IMR-90 (cell line): ENCODE measurements at regions not wholly inside any gene's neighbourhood (a gene's known extent, or its start where the extent isn't known, plus 50 kb on each side); places are given as distances from the start of the nearest gene placed in this dataset.

Experiments used
- CTCF ChIP-seq: conservative IDR thresholded peaks from 2 replicates; pipeline ENCODE4 v1.5.1; 2012; ENCODE audit warnings: mild to moderate bottlenecking, low read depth, low read length, improper control_type of control experiment
- POLR2A ChIP-seq: IDR thresholded peaks from 2 replicates; pipeline ENCODE4 v1.6.1; 2012; ENCODE audit warnings: mild to moderate bottlenecking, low read depth, low read length
- RCOR1 ChIP-seq: IDR thresholded peaks from 2 replicates; pipeline ENCODE4 v1.6.1; 2012; ENCODE audit warnings: mild to moderate bottlenecking, low read length, improper control_type of control experiment; ENCODE audit not compliant: insufficient replicate concordance
- SMC3 ChIP-seq: fragments of 150-350 bp; IDR thresholded peaks from 2 replicates; pipeline ENCODE4 v1.6.1; 2016; ENCODE audit warnings: low read depth, mild to moderate bottlenecking, antibody characterized with exemption, low read length, moderate library complexity

GRCh38 chr11:23789938-23790371 lies 706.9 kb upstream of the LUZP2 start:
- no peak for TF ChIP-seq RCOR1
- TF ChIP-seq CTCF: no peak
- TF ChIP-seq POLR2A: no peak
- no peak for TF ChIP-seq SMC3
